Limb (tissue), 2 donors: ENCODE measurements at regions not wholly inside any gene's neighbourhood (a gene's known extent, or its start where the extent isn't known, plus 50 kb on each side); places are given as distances from the start of the nearest gene placed in this dataset.

ENCODE experiments used
- DNase-seq, 2 donors: peaks; one replicate each; pipeline ENCODE4 v3.0.0-alpha.2; 2016; ENCODE audit errors: extremely low spot score in 2 of 2

- no peak for DNase-seq
Measured at GRCh38 chr3:18886331-18886730, 262.0 kb upstream of the KCNH8 start.

- DNase-seq: no peak
Measured at GRCh38 chr3:18885612-18886011, 262.7 kb upstream of the KCNH8 start.

- DNase-seq: no peak
Measured at GRCh38 chr3:18883571-18883970, 264.7 kb upstream of the KCNH8 start.

- no peak for DNase-seq
Measured at GRCh38 chr3:18880691-18881090, 267.6 kb upstream of the KCNH8 start.

- DNase-seq: no peak
Measured at GRCh38 chr3:18872466-18872865, 275.8 kb upstream of the KCNH8 start.

GRCh38 chr3:18870642-18871041 is 277.7 kb upstream of the KCNH8 start:
- no peak for DNase-seq

GRCh38 chr3:18870074-18870640 is 278.2 kb upstream of the KCNH8 start:
- DNase-seq: no peak

- DNase-seq: no peak
Measured at GRCh38 chr3:18868911-18869689, 279.2 kb upstream of the KCNH8 start.

GRCh38 chr3:18866899-18867298 is 281.4 kb upstream of the KCNH8 start:
- DNase-seq: no peak

- DNase-seq: no peak
Measured at GRCh38 chr3:18864933-18865731, 283.2 kb upstream of the KCNH8 start.

GRCh38 chr3:18862077-18862476 is 286.2 kb upstream of the KCNH8 start:
- DNase-seq: no peak

GRCh38 chr3:18861137-18861536 is 287.2 kb upstream of the KCNH8 start:
- DNase-seq: no peak

- no peak for DNase-seq
Measured at GRCh38 chr3:18853269-18853668, 295.0 kb upstream of the KCNH8 start.

GRCh38 chr3:18847583-18848197 is 300.6 kb upstream of the KCNH8 start:
- DNase-seq: no peak

- DNase-seq: no peak
Measured at GRCh38 chr3:18843983-18844382, 304.3 kb upstream of the KCNH8 start.

- DNase-seq: no peak
Measured at GRCh38 chr3:18843188-18843587, 305.1 kb upstream of the KCNH8 start.

GRCh38 chr3:18841422-18842343 is 306.6 kb upstream of the KCNH8 start:
- no peak for DNase-seq

GRCh38 chr3:18840535-18841137 is 307.7 kb upstream of the KCNH8 start:
- DNase-seq: no peak

- no peak for DNase-seq
Measured at GRCh38 chr3:18838758-18839157, 309.6 kb upstream of the KCNH8 start.

GRCh38 chr3:18837137-18837755 is 311.1 kb upstream of the KCNH8 start:
- DNase-seq: no peak
